ACC112 (cell line): ENCODE measurements at regions not wholly inside any gene's neighbourhood (a gene's known extent, or its start where the extent isn't known, plus 50 kb on each side); places are given as distances from the start of the nearest gene placed in this dataset.

ENCODE experiments used
- H2AFZ ChIP-seq: fragments of 200-600 bp; sonication (generic); one replicate; pipeline ENCODE4 v1.6.0; 2017; ENCODE audit warnings: antibody characterized with exemption, low read length; ENCODE audit not compliant: unreplicated experiment
- H3K27ac ChIP-seq: fragments of 200-600 bp; sonication (generic); 2 replicates; pipeline ENCODE4 v1.5.1; 2014; ENCODE audit warnings: low read depth, mild to moderate bottlenecking, antibody characterized with exemption, low read length, moderate library complexity
- H3K27me3 ChIP-seq: fragments of 200-600 bp; sonication (generic); 2 replicates; pipeline ENCODE4 v1.6.1; 2014; ENCODE audit warnings: mild to moderate bottlenecking, antibody characterized with exemption, low read length, moderate library complexity, mixed read lengths; ENCODE audit not compliant: insufficient read depth
- H3K36me3 ChIP-seq: fragments of 200-600 bp; sonication (generic); 2 replicates; pipeline ENCODE4 v1.6.1; 2016; ENCODE audit warnings: mild to moderate bottlenecking, antibody characterized with exemption, low read length, moderate library complexity, mixed read lengths; ENCODE audit not compliant: insufficient read depth
- H3K4me1 ChIP-seq: fragments of 200-600 bp; sonication (generic); one replicate; pipeline ENCODE4 v1.6.1; 2016; ENCODE audit warnings: low read length, mixed read lengths; ENCODE audit not compliant: insufficient read depth, unreplicated experiment, control insufficient read depth
- H3K4me3 ChIP-seq: fragments of 200-600 bp; sonication (generic); 2 replicates; pipeline ENCODE4 v1.5.1; 2014; ENCODE audit warnings: mild to moderate bottlenecking, low read depth, low read length
- H3K79me2 ChIP-seq: fragments of 200-600 bp; sonication (generic); one replicate; pipeline ENCODE4 v1.6.0; 2016; ENCODE audit warnings: low read length; ENCODE audit not compliant: control insufficient read depth, unreplicated experiment, insufficient read depth

DNA sequence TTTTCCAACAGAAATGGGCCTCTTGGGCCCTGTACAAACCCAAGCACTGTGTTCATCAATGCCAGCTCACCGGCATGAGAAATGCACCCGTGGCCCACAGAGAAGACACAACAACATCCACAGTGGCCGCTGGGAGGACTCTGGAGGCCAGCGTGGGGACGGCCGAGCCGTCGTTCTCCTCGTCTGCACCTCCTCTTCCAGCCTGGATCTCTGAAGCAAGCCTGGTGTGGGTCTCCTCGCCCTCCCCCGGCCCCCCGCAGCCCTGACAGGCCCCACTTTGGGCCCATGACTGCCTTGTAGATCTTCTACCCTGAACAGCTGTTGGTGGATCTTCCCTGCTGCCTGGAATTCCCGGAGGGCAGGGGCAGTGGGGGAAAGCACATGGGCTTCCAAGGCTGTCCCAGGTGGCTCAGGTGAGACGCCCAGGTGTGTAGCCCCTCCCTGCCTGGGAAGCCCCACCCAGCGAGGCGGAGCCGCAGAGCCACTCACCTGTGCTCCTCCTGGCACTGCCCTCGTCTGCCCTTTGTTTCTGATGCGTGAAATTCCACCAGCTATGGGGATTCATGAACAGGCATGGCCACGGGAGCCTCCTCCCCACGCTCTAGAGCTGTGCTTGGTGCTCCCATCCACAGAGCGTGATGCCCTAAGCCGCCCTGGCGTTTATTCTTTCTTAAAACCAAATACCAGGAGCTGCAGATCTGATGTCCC lies 225.9 kb downstream of the BRD1 start:
- no peak overlapping the region for H3K27ac ChIP-seq
- H3K4me3 ChIP-seq = no peak overlapping the region
- no peaks in the 10 kb centered on the region for H3K36me3 ChIP-seq
- no peaks in the 10 kb centered on the region for H3K79me2 ChIP-seq
- no peaks in the 10 kb centered on the region for H3K4me1 ChIP-seq
- no peak overlapping the region for H2AFZ ChIP-seq
- H3K27me3 ChIP-seq = no peaks in the 10 kb centered on the region

DNA sequence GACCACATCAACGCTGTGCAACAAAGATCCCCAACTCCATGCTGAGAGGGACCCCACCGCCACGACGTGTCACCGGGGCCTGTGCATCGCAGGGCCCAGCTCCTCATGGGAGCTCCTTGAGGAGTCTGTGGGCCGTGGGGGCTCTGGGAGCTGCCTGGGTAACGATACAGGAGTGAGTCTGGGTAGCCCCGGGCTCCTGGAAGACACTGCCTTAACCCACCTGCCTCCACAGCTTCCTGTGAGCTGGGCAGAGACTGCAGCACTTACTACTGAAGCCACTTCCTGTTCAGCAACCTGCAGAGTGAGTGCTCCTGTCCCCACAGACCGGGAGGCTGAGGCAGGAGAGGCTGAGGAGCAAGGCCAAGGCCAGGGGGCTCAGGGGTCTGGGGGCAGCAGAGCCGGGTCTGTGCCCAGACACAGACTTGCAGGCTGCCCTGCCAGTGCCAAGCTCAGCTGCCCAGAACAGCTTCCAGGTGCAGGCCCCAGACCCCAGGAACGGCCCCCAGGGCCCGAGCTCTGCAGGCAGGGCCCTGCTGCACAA lies 226.7 kb downstream of the BRD1 start:
- Histone ChIP-seq H3K4me1 (no peaks in the 10 kb centered on the region), H3K79me2 (no peaks in the 10 kb centered on the region), H2AFZ (no peak overlapping the region), H3K4me3 (no peak overlapping the region), H3K27me3 (no peaks in the 10 kb centered on the region), H3K36me3 (no peaks in the 10 kb centered on the region), H3K27ac (no peak overlapping the region)

DNA sequence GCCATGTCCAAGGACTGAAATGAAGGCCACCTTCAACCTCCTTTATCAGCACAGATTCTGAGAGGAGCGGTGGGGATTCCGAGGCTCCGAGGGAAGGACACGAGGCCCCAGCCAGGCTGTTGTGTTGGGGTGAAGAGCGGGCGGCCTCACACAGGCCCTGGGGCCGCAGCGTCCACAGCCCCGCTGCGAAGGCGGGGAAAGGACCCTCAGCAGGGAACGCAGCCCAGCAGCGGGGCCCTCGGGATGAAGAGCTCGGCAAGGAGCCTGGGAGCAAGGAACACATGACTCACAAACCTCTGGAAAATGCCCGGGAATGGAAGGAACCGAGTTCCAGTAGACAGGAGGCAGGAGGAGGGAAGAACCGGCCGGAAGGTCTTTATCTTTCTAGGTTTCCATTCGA lies 227.2 kb downstream of the BRD1 start:
- Histone ChIP-seq H3K4me1 (no peaks in the 10 kb centered on the region), H3K79me2 (no peaks in the 10 kb centered on the region), H2AFZ (no peak overlapping the region), H3K27me3 (no peaks in the 10 kb centered on the region), H3K4me3 (no peak overlapping the region), H3K36me3 (no peaks in the 10 kb centered on the region), H3K27ac (no peak overlapping the region)

DNA sequence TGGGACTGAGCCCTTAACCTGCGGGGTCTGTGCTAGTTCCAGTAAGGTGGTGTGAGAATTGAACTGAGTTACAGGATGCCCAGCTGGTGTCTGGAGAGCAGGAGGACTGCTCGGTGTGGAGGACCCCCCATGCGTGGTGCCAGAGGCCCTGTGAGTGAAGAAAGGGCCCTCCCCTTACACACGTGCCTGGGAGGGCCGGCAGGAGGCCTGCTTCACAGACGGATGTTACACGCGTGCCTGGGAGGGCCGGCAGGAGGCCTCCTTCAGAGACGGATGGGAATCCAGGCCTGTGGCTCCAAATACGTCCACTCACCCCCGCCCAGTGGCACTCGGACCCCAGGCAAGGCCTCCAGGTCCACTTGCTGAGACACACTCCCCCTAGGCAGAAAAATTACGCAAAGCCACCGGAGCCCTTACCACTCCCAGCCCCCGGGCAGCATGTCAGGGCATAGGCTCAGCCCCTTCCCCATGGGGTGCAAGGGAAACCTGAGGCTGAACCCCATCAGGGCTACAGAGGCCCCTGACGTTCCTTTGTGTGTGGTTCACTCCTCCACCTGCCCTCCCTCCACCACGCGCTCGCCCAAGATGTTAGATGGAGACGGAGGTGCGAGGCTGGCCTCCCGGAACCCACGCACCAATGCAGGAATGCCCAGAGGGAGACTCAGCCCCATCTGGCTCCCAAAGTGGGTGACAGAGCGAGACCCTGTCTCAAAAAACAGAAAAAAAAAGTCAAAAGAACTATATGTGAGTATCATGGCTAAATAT lies 227.8 kb downstream of the BRD1 start:
- no peaks in the 10 kb centered on the region for H3K79me2 ChIP-seq
- H3K27ac ChIP-seq = no peak overlapping the region
- H3K4me1 ChIP-seq = no peaks in the 10 kb centered on the region
- no peaks in the 10 kb centered on the region for H3K27me3 ChIP-seq
- H3K4me3 ChIP-seq = no peak overlapping the region
- no peaks in the 10 kb centered on the region for H3K36me3 ChIP-seq
- no peak overlapping the region for H2AFZ ChIP-seq

DNA sequence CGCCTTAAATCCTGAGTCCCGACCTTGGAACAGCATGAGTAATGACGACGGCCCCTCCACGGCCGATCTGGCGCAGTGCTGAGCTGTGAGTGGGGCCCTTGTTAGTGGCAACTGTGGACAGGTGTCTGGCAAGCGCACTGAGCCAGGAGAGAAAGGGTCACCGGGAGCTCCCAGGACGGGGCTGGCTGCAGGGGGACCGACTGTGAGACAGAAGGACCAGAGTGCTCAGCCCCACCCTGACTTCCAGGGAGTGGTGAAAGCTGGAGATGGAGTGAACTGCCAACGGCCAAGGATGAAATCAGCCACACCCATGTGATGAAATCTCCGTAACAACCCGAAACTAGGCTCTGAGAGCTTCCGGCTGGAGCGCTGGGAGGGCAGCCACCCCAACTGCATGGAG lies 228.6 kb downstream of the BRD1 start:
- Histone ChIP-seq H3K79me2 (no peaks in the 10 kb centered on the region), H3K27me3 (no peaks in the 10 kb centered on the region), H3K36me3 (no peaks in the 10 kb centered on the region)

DNA sequence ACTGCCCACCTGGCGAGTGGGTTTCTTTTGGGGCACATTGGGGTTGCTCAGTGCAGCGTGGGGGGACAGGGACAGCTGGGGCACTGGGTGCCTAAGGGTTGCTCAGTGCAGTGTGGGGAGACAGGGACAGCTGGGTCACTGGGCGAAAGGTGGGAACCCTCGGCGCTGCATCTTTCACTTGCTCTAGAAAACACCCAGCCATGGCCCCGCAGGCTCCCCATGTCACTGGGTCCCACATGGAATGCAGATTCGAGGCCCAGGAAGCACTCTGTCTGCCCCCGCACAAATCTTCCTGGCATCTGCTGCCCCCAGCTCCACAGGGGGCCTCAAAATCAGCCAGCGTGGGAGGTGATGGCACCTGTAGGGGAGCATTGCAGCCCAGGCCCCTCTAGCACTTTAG lies 229.3 kb downstream of the BRD1 start:
- no peaks in the 10 kb centered on the region for H3K4me1 ChIP-seq
- H2AFZ ChIP-seq = no peak overlapping the region
- H3K27me3 ChIP-seq = no peaks in the 10 kb centered on the region
- no peaks in the 10 kb centered on the region for H3K79me2 ChIP-seq
- no peak overlapping the region for H3K4me3 ChIP-seq
- H3K27ac ChIP-seq = no peak overlapping the region
- no peaks in the 10 kb centered on the region for H3K36me3 ChIP-seq

More for the DNA sequence above, 228.6 kb downstream of the BRD1 start:
- H3K4me3 ChIP-seq = no peak overlapping the region
- H3K4me1 ChIP-seq = no peaks in the 10 kb centered on the region
- no peak overlapping the region for H3K27ac ChIP-seq
- H2AFZ ChIP-seq = no peak overlapping the region

DNA sequence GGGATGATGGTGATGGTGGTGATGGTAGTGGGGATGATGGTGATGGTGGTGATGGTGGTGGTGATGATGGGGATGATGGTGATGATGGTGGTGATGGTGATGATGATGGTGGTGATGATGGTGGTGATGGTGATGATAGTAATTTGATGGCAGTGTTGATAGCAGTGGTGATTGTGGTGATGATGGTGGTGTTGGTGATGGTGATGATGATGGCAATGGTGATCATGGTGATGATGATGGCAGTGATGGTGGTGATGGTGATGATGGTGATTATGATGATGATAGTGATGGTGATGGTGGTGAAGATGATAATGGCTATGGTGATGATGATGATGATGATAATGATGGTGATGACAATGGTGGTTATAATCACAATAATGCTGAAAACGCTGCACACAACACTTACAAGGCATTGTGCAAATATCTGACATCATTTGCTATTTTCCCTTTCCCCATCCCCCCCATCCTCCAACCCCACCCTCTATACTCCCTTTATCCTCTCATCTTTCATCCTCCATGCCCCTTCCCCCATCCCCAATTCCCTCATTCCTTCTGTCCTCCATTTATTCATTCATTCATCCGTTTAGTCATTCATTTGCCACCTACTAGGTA lies 230.1 kb downstream of the BRD1 start:
- H3K4me3 ChIP-seq = no peak overlapping the region
- H3K36me3 ChIP-seq = no peaks in the 10 kb centered on the region
- H3K4me1 ChIP-seq = no peaks in the 10 kb centered on the region
- no peak overlapping the region for H3K27ac ChIP-seq
- no peak overlapping the region for H2AFZ ChIP-seq
- H3K27me3 ChIP-seq = no peaks in the 10 kb centered on the region
- no peaks in the 10 kb centered on the region for H3K79me2 ChIP-seq

DNA sequence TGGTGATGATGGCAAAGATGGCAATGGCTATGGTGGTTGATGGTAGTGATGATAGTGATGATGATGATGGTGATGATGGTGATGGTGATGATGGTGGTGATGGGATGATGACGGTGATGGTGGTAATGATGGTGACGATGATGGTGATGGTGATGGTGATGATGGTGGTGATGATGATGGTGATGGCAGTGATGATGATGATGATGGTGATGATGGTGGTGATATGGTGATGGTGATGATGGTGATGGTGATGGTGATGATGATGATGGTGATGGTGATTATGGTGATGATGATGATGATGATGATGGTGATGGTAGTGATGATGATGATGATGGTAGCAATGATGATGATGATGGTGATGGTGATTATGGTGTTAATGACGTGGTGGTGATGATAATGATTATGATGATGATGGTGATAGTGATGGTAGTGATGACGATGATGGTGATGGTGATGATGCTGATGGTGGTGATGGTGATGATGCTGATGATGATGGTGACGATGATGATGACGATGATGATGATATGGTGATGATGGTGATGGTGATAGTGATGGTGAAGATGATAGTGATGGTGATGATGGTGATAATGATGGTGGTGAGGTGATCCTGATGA lies 232.1 kb downstream of the BRD1 start:
- H3K27me3 ChIP-seq = no peaks in the 10 kb centered on the region
- H3K4me1 ChIP-seq = no peaks in the 10 kb centered on the region
- no peaks in the 10 kb centered on the region for H3K79me2 ChIP-seq
- H3K27ac ChIP-seq = no peak overlapping the region
- no peak overlapping the region for H2AFZ ChIP-seq
- no peak overlapping the region for H3K4me3 ChIP-seq
- H3K36me3 ChIP-seq = no peaks in the 10 kb centered on the region

DNA sequence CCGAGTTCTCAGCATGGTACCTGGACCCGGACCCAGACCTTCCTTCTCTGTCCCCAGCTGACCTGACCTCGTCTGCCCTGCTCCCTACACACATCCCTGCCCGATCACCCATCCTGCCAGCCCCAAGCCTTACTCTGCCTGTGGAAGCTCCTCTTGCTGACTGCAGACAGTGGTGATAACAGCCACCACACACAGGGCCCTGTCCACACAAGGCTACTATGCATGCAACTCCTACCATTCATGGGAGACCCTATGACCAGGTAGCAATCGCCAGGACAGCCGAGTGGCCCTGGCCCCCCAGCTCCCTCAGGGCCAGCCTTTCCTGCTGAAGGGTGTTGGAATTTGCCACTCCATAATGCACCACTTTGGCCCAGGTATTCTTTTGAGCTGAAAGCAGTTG lies 233.6 kb downstream of the BRD1 start:
- Histone ChIP-seq H3K79me2 (no peaks in the 10 kb centered on the region), H2AFZ (no peak overlapping the region), H3K36me3 (no peaks in the 10 kb centered on the region), H3K27ac (no peak overlapping the region), H3K4me3 (no peak overlapping the region), H3K27me3 (no peaks in the 10 kb centered on the region), H3K4me1 (no peaks in the 10 kb centered on the region)

DNA sequence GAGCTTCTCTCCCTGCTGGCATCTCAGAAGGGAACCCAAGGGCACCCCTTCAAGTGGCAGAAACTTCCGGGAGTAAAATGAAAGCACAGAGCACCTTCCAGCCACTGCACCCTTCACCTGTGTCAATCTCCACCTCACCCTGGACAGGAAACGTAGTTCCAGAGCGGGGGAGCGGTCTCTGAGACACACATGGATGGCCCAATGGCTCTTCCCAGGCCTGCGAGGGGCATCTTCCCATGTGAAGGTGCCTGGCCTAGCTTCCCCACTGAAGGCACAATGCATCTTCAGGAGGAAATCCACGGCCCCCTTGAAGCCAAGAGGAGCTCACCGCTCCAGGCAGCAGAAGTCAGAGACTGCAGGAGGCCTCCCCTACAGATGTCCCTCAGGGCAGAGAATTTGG lies 234.2 kb downstream of the BRD1 start:
- no peaks in the 10 kb centered on the region for H3K79me2 ChIP-seq
- no peak overlapping the region for H2AFZ ChIP-seq
- H3K27ac ChIP-seq = no peak overlapping the region
- H3K4me3 ChIP-seq = no peak overlapping the region
- no peaks in the 10 kb centered on the region for H3K4me1 ChIP-seq
- H3K27me3 ChIP-seq = no peaks in the 10 kb centered on the region
- no peaks in the 10 kb centered on the region for H3K36me3 ChIP-seq
